Spleen (tissue), 3 donors: ENCODE measurements at regions not wholly inside any gene's neighbourhood (a gene's known extent, or its start where the extent isn't known, plus 50 kb on each side); places are given as distances from the start of the nearest gene placed in this dataset.

ENCODE experiments used
- POLR2A ChIP-seq, 3 donors: fragments of 450-650 bp; IDR thresholded peaks; one replicate each; pipeline ENCODE4 v1.5.1; 2017; ENCODE audit warnings: antibody characterized with exemption in 3 of 3, mild to moderate bottlenecking in 1 of 3
- POLR2AphosphoS5 ChIP-seq, 3 donors: sonication (generic); formaldehyde crosslinking; IDR thresholded peaks; one replicate each; pipeline ENCODE4 v1.5.1; 2017; ENCODE audit warnings: antibody characterized with exemption in 3 of 3

GRCh38 chr7:119925581-119926289 is 347.2 kb upstream of the KCND2 start:
- TF ChIP-seq POLR2A (IDR thresholded peaks at IDR 0.05) (no peak), POLR2AphosphoS5 (IDR thresholded peaks at IDR 0.05) (no peak)
